ENCODE measurements at regions not wholly inside any gene's neighbourhood (a gene's known extent, or its start where the extent isn't known, plus 50 kb on each side); places are given as distances from the start of the nearest gene placed in this dataset.

- DNase-seq (ENCODE audit: low spot score): no peak
Observed at GRCh38 chr13:53863520-53863919, 834.9 kb downstream of the OLFM4 start.

GRCh38 chr13:53873558-53873957, 844.9 kb downstream of the OLFM4 start:
- DNase-seq (ENCODE audit: low spot score): no peak

- DNase-seq (ENCODE audit: low spot score): no peak
Observed at GRCh38 chr13:53878861-53879260, 850.2 kb downstream of the OLFM4 start.

GRCh38 chr13:53885997-53886396, 857.4 kb downstream of the OLFM4 start:
- no peak for DNase-seq (ENCODE audit: low spot score)

- no peak for DNase-seq (ENCODE audit: low spot score)
Observed at GRCh38 chr13:53890696-53891095, 862.1 kb downstream of the OLFM4 start.

GRCh38 chr13:53901593-53901992, 873.0 kb downstream of the OLFM4 start:
- DNase-seq (ENCODE audit: low spot score): no peak

GRCh38 chr13:53907891-53908290, 879.3 kb downstream of the OLFM4 start:
- no peak for DNase-seq (ENCODE audit: low spot score)

GRCh38 chr13:53920916-53921315, 892.3 kb downstream of the OLFM4 start:
- DNase-seq (ENCODE audit: low spot score): no peak

- DNase-seq (ENCODE audit: low spot score): no peak
Observed at GRCh38 chr13:53921473-53921872, 892.9 kb downstream of the OLFM4 start.

- no peak for DNase-seq (ENCODE audit: low spot score)
Observed at GRCh38 chr13:53941588-53942190, 913.1 kb downstream of the OLFM4 start.

GRCh38 chr13:53946500-53946899, 917.9 kb downstream of the OLFM4 start:
- DNase-seq (ENCODE audit: low spot score): no peak

- no peak for DNase-seq (ENCODE audit: low spot score)
Observed at GRCh38 chr13:53953183-53953582, 924.6 kb downstream of the OLFM4 start.

Data from COLO829 (cell line).